HUDEP-2 (cell line): ENCODE measurements at regions not wholly inside any gene's neighbourhood (a gene's known extent, or its start where the extent isn't known, plus 50 kb on each side); places are given as distances from the start of the nearest gene placed in this dataset.

Experiments used
- DNase-seq, 76 experiments: peaks; one replicate each; lab custom pipeline; 2025; ENCODE audit not compliant: unreplicated experiment in 76 of 76; lab: John Stamatoyannopoulos, UW

DNA sequence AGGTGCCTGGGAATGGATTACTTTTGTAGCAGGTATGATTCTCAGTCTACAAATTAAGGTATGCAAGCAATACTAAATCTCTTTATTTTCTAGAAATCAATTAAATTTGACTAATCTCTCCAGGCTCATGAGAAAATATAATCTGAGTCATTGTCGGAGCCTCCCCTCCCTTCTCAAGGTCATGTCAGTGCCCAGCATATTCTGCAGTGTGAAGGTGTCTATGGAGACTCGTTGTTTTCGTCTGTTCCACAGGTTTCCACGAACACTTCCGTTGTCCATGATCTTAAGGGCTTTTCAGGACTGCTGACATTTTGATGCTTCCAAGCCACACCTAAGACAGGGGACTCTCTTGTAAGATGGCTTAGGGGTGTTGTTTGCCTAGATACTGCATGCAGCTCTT, 56.6 kb upstream of the SCOC start:
- DNase-seq = no peak

DNA sequence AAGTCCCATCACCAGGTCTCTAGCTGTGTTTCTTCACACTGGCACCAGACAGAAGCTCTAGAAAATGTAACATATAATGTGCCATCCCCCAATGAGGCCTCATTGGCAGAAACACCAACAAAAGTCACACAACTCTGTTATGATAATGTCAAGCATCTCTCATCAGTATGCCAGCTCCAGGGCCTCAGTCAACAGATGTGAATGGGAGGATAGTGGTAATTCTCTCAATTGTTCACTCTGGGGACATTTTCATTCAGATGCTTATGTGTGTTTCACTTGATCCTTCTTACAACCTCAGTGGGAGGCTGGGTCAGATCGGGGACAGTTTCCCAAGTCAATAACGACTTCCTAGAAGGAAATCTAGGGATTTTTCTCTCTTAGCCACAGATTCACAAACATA, 57.5 kb upstream of the SCOC start:
- DNase-seq = no peak

DNA sequence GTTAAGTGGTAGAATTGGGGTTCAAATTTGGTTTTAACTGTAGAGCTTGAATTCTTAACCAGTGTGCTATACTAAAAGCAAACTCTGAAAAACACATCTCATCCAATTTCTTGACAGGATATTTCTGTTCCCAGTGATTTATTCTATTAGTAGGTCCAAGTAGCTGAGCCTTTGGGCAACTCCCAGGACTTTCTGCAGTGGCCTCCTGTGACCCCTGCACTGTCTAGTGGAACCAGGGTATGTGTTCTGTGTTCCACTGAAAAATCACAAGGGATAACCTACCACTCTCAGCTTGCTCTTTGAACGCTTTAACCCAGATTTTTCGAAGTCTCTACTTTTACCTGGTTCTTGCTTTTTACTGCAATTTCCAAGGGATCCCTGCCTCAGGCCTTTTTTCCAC, 58.0 kb upstream of the SCOC start:
- no peak for DNase-seq

DNA sequence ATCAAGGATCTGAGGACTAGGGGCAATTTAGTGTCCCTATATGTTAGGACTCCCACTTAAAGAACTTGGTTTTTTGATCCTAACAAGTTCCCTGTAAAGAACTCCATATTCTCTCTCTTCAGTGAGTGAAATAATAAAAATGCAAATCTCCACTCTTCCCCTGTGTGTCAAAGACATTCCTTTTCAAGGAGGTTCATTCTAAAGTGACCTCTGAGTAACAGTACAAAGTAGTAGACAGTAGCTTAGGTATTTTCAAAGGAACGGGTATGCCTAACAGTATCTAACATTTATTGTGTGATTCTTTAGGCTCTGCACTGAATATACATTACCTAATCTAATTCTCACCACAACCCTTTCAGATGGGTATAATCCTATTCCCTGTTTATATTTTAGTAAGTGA, 58.4 kb upstream of the SCOC start:
- DNase-seq = no peak

DNA sequence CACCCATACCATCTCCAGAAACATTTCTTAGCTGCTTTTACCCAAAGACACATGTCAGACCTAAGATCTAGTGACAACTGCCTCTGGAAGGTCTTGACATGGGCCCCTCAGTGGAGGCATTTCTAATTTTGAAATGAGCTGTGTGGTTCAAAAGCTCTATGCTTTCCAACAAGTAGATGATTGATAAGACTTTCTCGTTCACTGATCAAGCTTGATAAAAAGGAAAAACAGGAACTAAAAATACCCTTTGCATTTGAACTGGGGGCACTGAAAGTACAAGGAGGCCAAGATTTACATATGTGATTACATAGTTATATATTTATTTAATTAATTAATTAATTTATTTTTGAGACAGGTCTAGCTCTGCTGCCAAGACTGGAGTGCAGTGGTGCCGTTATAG, 61.3 kb upstream of the SCOC start:
- no peak for DNase-seq

DNA sequence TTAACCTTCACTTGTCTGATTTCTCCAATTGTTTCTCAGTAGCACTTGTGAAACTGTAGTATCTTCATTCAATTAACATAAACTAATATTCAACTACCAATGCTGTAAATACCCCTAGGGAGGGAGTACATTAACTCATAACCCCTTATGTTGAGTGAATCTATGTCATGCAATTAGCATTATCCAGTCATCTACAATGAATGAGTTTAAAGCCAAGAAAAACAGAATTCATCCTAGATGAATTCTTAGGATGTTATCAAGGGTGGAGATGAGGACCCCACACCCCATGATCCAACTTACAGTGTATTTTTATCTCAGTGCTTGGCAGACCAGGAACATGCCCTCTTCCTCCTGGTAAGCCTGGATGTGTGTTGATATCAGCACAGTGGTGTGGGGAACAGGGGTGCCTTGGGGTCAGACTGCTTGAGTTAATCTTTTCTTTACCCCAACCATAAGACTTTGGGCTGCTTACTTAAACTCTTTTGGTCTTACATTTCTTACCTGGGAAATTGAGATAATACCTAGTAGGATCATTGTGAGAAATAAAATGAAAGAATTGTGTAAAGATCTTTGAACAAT, 62.1 kb upstream of the SCOC start:
- no peak for DNase-seq

DNA sequence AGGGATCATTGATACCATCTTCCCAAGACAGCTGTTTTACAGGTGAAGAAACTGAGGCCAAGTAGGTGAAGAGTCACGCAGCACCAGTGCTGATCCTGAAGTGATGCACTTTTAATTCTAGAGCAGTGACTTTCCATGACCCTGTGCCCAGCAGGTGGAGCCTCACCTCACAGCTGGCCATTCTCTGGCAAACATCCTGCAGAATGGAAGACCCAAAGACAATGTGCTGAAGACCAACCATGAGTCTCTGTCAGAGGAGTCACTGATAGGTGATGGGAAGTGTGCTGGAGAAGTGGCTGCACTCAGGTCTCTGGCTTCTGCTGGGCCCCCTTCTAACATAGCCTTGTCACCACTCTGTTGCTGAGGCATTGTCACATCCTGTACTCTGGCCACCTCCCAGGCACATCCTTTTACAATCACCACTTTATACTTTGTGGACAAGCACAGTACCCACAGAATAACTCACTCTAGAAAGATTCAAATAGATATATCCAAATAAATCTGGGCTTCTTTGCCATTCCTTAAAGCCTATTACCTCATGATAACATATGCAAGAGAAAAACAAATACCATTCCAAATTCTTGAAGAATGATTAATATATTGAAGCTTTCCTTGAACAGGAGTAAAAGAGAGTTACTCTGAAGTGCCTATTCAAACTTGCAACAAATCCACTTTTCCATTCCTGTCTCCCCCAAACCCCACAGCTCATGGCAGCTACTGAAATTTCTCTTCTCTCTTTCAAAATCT, 64.1 kb upstream of the SCOC start:
- DNase-seq = peak in 2 of 76 experiments; percentile 1

DNA sequence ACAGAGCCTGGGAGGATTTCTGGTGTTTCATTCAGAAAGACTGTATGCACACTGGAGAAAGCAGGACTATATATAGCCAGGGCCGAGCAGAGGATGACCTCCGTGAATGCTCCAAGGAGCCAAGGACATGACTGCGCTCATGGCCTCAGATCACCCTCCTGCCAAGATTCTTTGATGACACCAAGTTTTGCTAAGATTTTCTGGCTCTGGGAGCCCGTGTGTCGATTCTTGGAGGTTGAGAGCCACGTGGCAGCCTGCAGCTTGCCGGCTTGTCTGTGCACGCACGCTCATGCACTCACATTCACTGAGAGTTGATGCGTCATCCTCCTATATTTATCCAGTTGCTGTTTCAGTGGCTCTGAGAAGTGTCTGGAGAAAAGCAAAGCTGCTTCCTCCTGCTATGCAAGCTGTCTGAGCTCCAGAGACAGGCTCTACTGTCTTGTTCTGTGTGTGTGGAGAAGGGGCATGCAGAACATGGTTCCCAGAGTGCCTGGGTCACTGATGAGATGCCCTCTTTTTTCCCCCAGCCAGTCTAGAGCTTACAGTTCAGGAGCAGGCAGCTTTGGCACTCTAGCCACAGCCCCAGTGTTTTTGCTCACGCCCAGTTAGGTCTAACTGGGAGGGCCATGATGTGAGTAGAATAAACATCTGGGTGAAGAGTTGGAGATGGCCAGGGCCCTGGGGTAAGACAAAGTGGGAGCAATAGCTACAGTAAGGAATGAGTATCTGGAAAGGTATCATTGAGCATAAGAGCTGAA, 64.9 kb upstream of the SCOC start:
- peak in 1 of 76 experiments; percentile 0 for DNase-seq

DNA sequence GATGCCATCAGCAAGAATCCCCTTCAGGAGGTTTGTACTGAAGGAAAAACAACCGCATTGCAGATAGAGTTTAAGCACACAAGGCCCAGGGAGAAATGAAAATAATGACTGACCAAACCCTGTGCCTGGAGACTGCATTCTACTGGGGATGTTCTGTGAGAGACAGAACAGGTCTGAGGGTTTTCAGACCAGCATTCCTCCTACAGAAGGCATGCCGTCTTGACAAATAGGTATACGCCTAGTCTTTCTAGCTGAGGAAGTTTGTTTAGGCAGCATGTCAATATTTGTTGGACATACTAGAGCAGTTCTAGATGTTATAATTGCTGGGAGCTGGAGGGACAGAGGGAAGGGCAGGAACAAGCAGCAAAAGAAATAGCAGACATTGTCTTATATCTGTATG, 68.4 kb upstream of the SCOC start:
- no peak for DNase-seq

DNA sequence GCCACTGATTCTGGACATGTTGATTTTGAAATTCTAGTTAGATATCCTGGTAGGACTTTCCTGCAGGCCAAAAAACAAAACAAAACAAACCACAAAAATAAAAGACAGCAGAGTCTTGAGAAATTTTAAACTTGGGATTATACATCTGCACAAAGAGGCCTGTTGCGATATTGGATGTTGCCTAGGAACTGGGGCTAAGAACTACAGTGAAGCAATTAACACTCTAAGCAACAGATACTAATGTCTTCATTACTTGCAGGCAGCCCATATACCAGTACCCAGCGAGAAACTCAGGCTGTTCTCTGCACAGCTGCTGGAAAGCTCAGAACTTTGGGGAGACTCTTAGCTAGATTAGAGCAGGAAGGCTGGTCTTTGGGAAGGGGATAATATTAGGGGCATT, 69.1 kb upstream of the SCOC start:
- no peak for DNase-seq

DNA sequence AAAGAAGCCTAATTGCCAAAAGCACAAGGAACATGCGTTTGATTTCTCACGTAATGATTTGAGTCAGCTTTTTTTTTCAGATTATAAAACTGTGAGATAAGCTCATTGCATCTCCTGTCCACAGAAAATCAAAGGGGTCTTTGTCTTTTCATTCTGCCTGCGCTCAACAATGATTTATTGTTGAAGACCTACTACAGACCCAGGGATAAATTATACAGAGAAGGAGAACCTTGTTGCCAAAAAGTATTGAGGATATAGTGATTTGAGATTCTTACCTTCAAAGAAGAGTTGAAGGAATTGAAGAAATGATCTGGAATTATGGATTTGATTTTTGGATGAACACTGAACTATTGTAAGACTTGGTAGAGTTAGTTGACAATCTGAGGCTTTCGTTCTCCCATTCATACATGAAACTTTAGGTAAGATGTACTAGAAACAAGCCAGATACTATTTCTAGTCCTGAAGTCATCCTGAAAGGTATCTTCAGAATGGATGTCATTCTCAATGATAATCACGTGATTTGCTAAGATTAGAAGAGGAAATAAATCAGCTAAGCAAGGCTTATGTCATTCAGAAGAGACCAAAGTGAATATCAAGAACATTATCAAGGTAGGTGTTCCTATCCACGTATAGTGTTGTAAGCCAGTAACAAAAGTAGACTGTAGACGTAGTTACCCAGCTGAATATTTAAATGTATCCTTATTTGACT, 71.1 kb upstream of the SCOC start:
- DNase-seq = no peak

DNA sequence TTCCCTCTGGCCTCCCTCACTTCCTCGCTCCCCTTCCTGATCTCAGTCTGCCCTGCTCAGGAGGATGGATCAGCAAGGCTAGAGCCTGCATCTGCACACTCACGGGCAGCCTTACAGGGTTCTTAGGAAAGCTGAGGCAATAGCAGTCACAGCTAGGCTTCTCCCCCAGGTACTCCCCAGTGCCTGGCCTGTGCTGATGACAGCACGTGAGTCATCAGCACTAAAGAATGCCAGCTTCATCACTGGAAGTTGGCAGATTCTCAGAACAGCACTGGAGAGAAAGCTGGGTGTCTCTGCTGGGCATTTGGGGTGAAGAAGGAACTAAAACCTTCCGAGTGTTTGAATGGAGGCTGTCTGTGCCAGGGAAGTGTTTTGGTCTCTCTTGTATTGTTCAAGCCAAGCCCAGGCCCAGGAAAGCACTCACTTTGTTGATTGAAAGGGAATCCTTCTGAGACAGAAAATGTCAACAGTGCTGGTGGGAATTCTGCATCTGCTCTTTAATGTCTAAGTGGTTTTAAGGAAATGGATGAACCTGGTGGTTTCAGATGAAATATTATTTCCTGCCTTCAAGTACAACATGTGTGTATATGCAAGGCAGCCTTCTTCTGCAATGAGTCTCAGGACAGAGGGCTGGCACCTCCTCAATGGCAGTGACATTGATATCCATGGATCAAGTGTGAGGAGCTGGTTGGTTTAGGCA, 73.0 kb upstream of the SCOC start:
- DNase-seq = no peak

DNA sequence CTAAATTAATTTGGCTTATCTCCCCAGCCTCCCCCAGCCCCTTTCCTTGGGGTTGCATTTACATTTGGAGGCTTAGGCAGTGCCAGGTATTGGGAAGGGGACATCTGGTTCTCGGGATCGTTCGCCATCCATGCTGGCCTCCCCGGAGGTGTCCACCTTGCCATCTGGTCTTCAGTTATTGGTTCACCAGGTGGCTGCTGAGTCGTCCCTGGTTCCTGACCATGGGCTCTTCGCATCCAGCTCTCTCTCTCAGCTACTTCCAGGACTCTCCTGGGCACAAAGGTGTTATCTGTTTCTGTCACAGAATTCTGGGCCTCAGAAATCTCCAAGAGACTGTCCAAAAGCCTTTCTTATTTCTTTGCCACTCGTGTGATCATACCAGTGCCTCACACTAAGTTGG, 75.4 kb upstream of the SCOC start:
- DNase-seq = no peak

DNA sequence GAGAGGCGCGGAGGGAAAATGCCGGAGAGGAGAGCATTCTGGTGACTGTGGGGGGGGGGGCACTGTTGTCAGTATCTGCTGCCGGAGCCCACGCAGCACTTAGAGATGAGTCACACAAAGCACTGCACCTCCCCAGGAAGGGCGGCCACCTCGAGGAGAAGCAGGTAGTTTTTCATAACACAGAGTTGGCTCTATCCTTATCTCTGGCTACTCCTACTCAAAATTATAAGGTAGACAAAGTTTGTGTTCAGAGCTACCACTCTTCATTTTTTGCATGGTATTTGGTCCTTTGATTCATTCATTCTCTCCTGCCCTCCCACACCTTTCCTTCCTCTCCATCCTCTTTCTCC, 76.2 kb upstream of the SCOC start:
- DNase-seq = no peak

DNA sequence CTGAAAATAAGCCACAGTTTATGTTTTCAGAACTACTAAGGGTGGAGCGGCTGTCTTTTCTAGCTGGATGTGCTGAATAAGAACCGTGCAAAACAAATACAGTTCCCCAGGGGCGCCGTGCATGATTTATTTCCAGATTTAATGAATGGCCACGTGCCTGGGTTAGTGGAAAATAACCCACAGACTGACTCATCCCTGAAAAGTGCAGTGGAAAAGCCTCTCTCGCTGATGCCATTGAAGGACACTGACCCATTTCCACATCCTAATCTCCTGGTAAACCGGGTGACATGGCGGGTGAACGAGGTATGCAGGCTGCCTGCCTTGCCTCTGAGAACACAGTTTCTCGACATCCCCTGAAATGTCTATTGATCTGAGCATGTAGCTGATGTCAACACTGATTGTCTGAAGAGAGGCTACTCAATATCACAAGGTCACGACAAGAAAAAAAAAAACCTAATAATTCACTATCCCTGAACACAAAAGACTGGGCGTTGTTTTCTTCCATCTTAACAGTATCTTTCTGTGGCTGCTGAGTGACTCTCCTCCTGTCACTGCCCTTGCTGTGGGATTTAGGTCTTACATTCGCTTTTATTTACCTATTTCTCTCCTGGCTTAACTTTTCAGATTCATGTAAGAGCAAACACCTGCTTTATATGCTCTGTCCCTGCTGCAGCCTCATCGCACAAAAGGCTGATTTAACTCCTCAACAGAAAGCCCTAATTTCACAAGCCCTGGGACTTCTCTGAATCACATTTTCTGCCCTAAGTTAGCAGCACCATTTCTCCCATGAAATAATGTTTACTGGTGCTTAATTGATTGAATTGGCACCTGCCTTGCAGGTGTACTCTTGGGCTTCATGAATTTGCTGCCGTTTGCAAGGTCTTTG, 76.9 kb upstream of the SCOC start:
- DNase-seq = no peak

DNA sequence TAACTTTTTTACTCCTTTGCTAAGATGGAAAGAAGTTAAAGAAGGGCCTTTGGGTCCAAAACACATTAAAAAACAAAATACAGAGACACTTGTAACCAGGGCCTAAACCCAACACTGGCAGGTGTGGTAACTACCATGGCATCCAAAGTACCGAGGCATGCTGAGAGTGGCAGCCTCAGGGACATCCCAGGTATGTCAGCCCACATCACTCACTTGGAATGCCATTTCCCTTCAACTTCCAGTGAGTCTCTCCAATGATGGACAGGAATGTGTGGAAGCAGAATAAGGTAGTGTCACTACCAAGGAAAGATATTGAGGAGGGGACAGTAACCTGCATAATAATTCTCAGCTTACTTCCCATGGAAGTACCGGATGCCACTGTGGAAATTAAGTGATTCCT, 79.5 kb upstream of the SCOC start:
- DNase-seq = no peak

DNA sequence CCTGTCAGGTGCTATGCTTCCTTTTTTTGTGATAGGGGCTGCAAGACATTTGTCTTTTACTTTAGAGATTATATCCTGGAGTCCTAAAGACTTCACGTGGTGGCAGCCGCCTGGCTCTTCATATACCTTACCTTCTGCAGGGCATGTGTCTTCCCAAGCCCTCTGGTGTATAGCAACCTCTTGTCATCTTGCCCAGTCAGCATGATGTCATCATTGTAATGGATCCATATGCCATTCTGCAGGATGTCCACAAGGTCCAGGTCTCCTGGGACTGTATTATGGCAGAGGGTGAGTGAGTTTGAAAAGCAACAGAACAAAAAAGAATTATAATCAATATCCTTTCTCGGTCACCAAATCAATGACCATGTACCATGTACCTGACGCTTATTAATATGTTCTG, 82.2 kb upstream of the SCOC start:
- DNase-seq = no peak

DNA sequence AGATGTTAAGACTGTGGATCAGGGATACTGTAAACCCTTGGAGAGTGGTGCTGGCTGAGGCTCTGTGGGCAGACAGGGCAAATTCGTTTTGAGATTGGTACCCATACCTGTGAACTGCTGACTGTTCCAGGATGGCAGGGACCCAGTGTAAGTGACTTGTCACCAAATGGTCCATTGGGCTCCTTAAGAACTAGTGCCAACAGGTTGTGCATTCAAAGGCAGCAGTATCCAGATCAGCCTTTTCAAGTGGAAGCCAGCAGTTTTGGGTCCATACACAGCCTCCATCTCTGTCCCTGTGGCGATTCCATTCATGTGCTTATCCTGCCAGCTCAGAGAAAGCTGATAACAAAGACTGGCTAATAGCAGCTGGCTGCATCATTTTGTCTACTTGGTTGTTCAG, 84.0 kb upstream of the SCOC start:
- DNase-seq = no peak

DNA sequence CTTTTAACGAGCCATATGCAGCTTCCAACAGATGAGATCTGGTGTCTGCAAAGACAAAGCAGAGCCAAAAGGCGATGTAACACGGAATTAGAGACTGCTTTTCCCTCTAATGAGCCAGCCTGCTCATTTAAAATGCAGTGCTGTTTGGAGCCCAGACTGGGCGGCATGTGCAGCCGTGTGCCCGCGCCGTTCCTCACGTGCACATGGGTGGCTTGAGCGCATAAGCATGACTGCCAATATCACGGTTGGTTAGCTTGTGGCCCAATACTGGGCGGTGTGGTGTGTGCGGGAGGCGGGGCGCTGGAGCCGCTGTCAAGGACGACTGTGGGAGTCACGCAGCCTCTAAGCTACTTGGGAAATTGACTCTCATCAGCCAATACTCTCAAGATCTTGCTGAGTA, 87.0 kb upstream of the SCOC start:
- DNase-seq = no peak

DNA sequence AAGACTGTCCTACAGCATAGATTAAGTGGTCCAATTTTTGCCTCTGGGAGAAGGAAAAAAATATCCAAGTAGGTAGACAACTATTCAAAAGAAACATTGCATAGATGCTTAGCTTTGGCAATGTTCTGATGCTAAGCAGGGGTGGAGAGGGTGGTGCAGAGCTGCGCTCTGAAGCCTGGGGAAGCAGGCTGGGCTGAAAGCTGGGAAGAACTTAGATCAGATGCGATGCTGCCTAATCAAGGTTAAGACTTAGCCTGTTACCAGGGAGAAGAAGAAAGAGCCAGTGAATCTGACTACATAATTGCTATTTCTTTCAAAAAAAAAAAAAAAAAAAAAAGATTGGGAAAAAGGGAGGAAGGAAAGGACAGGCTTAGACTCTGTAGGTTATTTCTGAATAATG, 89.0 kb upstream of the SCOC start:
- no peak for DNase-seq
